Endothelial cell of umbilical vein (primary cell): ENCODE measurements at regions not wholly inside any gene's neighbourhood (a gene's known extent, or its start where the extent isn't known, plus 50 kb on each side); places are given as distances from the start of the nearest gene placed in this dataset.

Source experiments
- BruUV-seq: library from RNA; stranded (reverse); fragments of 400-500 nt; replicated peaks from 2 replicates; lab custom pipeline; 2021; lab: Mats Ljungman, UMichigan
- CTCF ChIA-PET: fragments of 300-600, 350-600 bp; sonication (Branson Sonifier 250); formaldehyde crosslinking; loops from one replicate; lab custom pipeline; 2021; ENCODE audit warnings: antibody characterized with exemption, inconsistent platforms; lab: Charles Lee
- POLR2A ChIA-PET: fragments of 300-600, 350-600 bp; sonication (Branson Sonifier 250); formaldehyde crosslinking; loops from one replicate; lab custom pipeline; 2021; ENCODE audit warnings: antibody characterized with exemption, inconsistent platforms; lab: Charles Lee
- DNase-seq: peaks from one replicate; pipeline ENCODE4 v3.0.0-alpha.2; 2011; ENCODE audit warnings: low read depth, low spot score
- FAIRE-seq: peaks from 2 replicates; lab custom pipeline; 2011; peaks lifted over from hg19 to GRCh38; lab: Jason Lieb, UNC
- H2AFZ ChIP-seq: 2 replicates; pipeline ENCODE4 v1.6.0; 2012; ENCODE audit warnings: low read depth, low read length, control low read depth, inconsistent platforms
- H3K27ac ChIP-seq: 2 replicates; pipeline ENCODE4 v1.5.1; 2011; ENCODE audit warnings: low read depth, mild to moderate bottlenecking, control low read depth, low read length, moderate library complexity; ENCODE audit not compliant: insufficient read depth
- H3K27me3 ChIP-seq, 2 experiments: 2 replicates each; pipeline versions ENCODE4 v1.6.0 to v1.6.1; 2011; ENCODE audit warnings: low read length in 2 of 2, mixed read lengths in 1 of 2; ENCODE audit not compliant: control insufficient read depth in 2 of 2, insufficient read depth in 2 of 2
- H3K36me3 ChIP-seq, 2 experiments: 2 replicates in 1 of 2; 3 replicates in 1 of 2; pipeline ENCODE4 v1.5.1; 2011; ENCODE audit warnings: low read length in 2 of 2, mild to moderate bottlenecking in 1 of 2, moderate library complexity in 1 of 2; ENCODE audit not compliant: control insufficient read depth in 2 of 2, insufficient read depth in 2 of 2; ENCODE audit errors: extremely low read depth in 1 of 2
- H3K4me1 ChIP-seq: 3 replicates; pipeline ENCODE4 v1.5.1; 2011; ENCODE audit warnings: mild to moderate bottlenecking, low read length; ENCODE audit not compliant: control insufficient read depth, insufficient read depth; ENCODE audit errors: extremely low read depth
- H3K4me2 ChIP-seq: 2 replicates; pipeline ENCODE4 v1.6.1; 2011; ENCODE audit warnings: low read length, control low read depth, mixed read lengths; ENCODE audit not compliant: insufficient read depth
- H3K4me3 ChIP-seq, 3 experiments: fragments of 200-600 bp in 1 of 3; sonication (generic), shearing (Covaris generic) in 1 of 3; replicated peaks in 1 of 3; 2 replicates each; pipeline ENCODE4 v1.5.1; 2011 to 2016; ENCODE audit warnings: control low read depth in 3 of 3, low read length in 3 of 3, mild to moderate bottlenecking in 2 of 3, inconsistent platforms in 1 of 3, low read depth in 1 of 3, moderate library complexity in 1 of 3; ENCODE audit not compliant: insufficient read depth in 1 of 3
- H3K79me2 ChIP-seq: 2 replicates; pipeline ENCODE4 v1.6.0; 2012; ENCODE audit warnings: low read length, inconsistent platforms; ENCODE audit not compliant: control insufficient read depth, insufficient read depth
- H3K9ac ChIP-seq: replicated peaks from 2 replicates; pipeline ENCODE3; 2011; ENCODE audit warnings: low read length, control low read depth; ENCODE audit not compliant: insufficient read depth; ENCODE audit errors: extremely low read depth
- H3K9me1 ChIP-seq: replicated peaks from 3 replicates; pipeline ENCODE4 v1.6.0; 2011; ENCODE audit warnings: mild to moderate bottlenecking, low read length; ENCODE audit not compliant: control insufficient read depth, insufficient read depth; ENCODE audit errors: extremely low read depth
- H3K9me3 ChIP-seq: replicated peaks from 2 replicates; pipeline ENCODE4 v1.5.1; 2012; ENCODE audit warnings: low read length, inconsistent platforms; ENCODE audit not compliant: control insufficient read depth, insufficient read depth
- H4K20me1 ChIP-seq: replicated peaks from 2 replicates; pipeline ENCODE3; 2011; ENCODE audit warnings: mild to moderate bottlenecking, low read length; ENCODE audit not compliant: control insufficient read depth, insufficient read depth; ENCODE audit errors: extremely low read depth
- EZH2 ChIP-seq: IDR thresholded peaks from 2 replicates; pipeline ENCODE4 v1.6.1; 2012; ENCODE audit warnings: borderline replicate concordance, low read depth, mild to moderate bottlenecking, moderate library complexity, low read length, inconsistent platforms; ENCODE audit not compliant: severe bottlenecking
- JUN ChIP-seq: IDR thresholded peaks from 2 replicates; pipeline ENCODE4 v1.6.1; 2011; ENCODE audit warnings: borderline replicate concordance, low read depth; ENCODE audit not compliant: insufficient read length, insufficient read depth
- MAX ChIP-seq: IDR thresholded peaks from 2 replicates; pipeline ENCODE4 v1.6.1; 2011; ENCODE audit not compliant: insufficient read depth, insufficient read length
- MYC ChIP-seq: IDR thresholded peaks from one replicate; pipeline ENCODE4 v1.6.1; 2011; ENCODE audit warnings: mild to moderate bottlenecking, low read depth, low read length
- POLR2A ChIP-seq: IDR thresholded peaks from 2 replicates; pipeline ENCODE4 v1.6.1; 2012; ENCODE audit warnings: low read depth, mild to moderate bottlenecking, control low read depth, low read length
- dilution Hi-C: fragments of 300-500 bp; cut with MboI; formaldehyde crosslinking; loops from one replicate; pipeline ENCODE4 v1.15.0; 2019; ENCODE audit warnings: low sequenced_read_pairs; ENCODE audit not compliant: extremely low pct_ligation_motif_present
- intact Hi-C: fragments of 100-400 bp; cut with micrococcal nuclease; formaldehyde crosslinking; loops from one replicate; pipeline ENCODE4 v1.10.0; 2022

DNA sequence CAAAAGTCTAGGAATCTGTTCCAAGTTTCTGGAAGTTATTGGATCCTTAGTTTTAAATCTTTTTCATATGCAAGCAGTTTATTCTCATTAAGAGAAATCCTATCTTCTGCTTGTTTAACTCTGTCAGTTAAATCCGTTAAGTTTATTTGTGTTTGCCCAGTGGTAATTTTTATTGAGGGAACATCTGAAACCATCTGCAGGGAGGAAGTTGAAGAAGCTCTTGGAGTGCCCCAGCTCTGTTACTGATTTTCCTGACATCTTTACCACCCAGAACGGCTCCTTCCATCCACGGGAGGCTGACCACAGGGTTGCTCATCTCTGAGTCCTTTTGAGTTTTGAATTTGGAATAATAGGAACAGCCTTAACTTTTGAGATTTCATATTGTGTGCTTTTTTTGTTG is 99.9 kb upstream of the ZNF618 start:
- intact Hi-C loops = no loop called here
- H4K20me1 ChIP-seq = no peaks in the 10 kb centered on the region
- H3K79me2 ChIP-seq = no peaks in the 10 kb centered on the region
- peak; percentile 59 for FAIRE-seq
- no peak overlapping the region for H3K4me3 ChIP-seq
- no peaks in the 10 kb centered on the region for H3K36me3 ChIP-seq
- TF ChIP-seq POLR2A (no peak), JUN (no peak), MYC (no peak), EZH2 (no peak)
- dilution Hi-C loops = no loop called here
- ChIA-PET POLR2A (no interaction called here), CTCF (interaction anchor here (1.2 kb wide), 1 partner anchor 25 kb away, joined by 3 read pairs; no protein-coding TSS in a partner anchor)
- H3K4me2 ChIP-seq = no peak overlapping the region
- DNase-seq = no peak
- no TSS peak for BruUV-seq
- no peak overlapping the region for H3K9ac ChIP-seq
- H2AFZ ChIP-seq = no peak overlapping the region
- no peaks in the 10 kb centered on the region for H3K4me1 ChIP-seq
- H3K27me3 ChIP-seq = peaks cover 0 to 3% of the 10 kb centered on the region in 2 experiments
- no peaks in the 10 kb centered on the region for H3K9me3 ChIP-seq
- no peak overlapping the region for H3K27ac ChIP-seq
- no peaks in the 10 kb centered on the region for H3K9me1 ChIP-seq

DNA sequence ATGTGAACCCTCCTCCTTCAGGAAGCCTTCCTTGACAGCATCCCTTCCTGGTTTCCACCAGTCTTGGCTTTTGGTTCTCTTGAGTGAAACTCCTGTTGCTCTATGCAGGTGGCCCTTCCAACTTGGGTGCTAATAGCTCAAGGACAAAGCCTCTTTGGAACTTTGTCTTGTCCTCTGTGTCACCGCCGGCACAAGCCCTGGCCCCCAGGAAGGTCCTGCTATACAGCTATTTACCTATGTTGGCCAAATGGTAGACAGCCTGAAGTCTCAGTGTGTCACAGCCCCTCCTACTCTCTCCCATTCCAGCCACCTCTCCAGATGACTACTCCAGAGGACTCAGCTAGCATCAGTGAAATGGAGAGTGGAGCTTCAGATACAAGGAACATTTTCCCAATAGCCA is 94.7 kb upstream of the ZNF618 start:
- FAIRE-seq (no peak), DNase-seq (no peak)
- Histone ChIP-seq H3K79me2 (no peaks in the 10 kb centered on the region), H3K9ac (no peak overlapping the region), H3K4me2 (no peak overlapping the region), H4K20me1 (no peaks in the 10 kb centered on the region), H3K27ac (no peak overlapping the region), H3K9me1 (no peaks in the 10 kb centered on the region), H2AFZ (no peak overlapping the region), H3K27me3 (peaks cover 4 to 7% of the 10 kb centered on the region in 2 experiments), H3K9me3 (no peaks in the 10 kb centered on the region), H3K4me1 (no peaks in the 10 kb centered on the region), H3K4me3 (no peak overlapping the region), H3K36me3 (no peaks in the 10 kb centered on the region)
- dilution Hi-C loops = no loop called here
- ChIA-PET POLR2A (no interaction called here), CTCF (interaction anchor here (1.2 to 1.8 kb wide), 4 partner anchors 10 to 301 kb away, joined by 3 to 7 read pairs (median 4); no protein-coding TSS in a partner anchor)
- no TSS peak for BruUV-seq
- intact Hi-C loops = no loop called here
- no peak for TF ChIP-seq MAX
